ENCODE measurements at regions not wholly inside any gene's neighbourhood (a gene's known extent, or its start where the extent isn't known, plus 50 kb on each side); places are given as distances from the start of the nearest gene placed in this dataset.

- TF ChIP-seq ZNF785 (CRISPR knock-in tag; IDR thresholded peaks at IDR 0.05) (no peak), BCL6 (CRISPR knock-in tag; IDR thresholded peaks at IDR 0.05) (no peak), HBP1 (CRISPR knock-in tag; IDR thresholded peaks at IDR 0.05) (no peak), POLR2A (conservative IDR thresholded peaks at IDR 0.05) (no peak), CC2D1A (IDR thresholded peaks at IDR 0.05) (no peak), ZNF274 (IDR thresholded peaks at IDR 0.05; ENCODE audit: borderline replicate concordance, low read depth, low read length) (no peak), ARHGAP35 (IDR thresholded peaks at IDR 0.05; ENCODE audit: partially characterized antibody) (no peak), CTCF (IDR thresholded peaks at IDR 0.05 in 2 of 3, conservative IDR thresholded peaks at IDR 0.05 in 1 of 3; ENCODE audit: insufficient read depth in 2 of 3, low read depth in 1 of 3, low read length in 3 of 3) (no peak), DPF2 (IDR thresholded peaks at IDR 0.05) (no peak), ZFX (CRISPR knock-in tag; IDR thresholded peaks at IDR 0.05) (no peak), NRF1 (conservative IDR thresholded peaks at IDR 0.05 in 1 of 2, IDR thresholded peaks at IDR 0.05 in 1 of 2) (no peak), XRCC5 (IDR thresholded peaks at IDR 0.05; ENCODE audit: low read depth, low read length) (no peak), PPARD (CRISPR knock-in tag; IDR thresholded peaks at IDR 0.05) (no peak)
These were observed 87.4 kb upstream of the RALGAPA2 start for GRCh38 chr20:20799716-20800312.

Measured in K562 (cell line).